Left renal cortex interstitium (tissue), 4 donors: ENCODE measurements at regions not wholly inside any gene's neighbourhood (a gene's known extent, or its start where the extent isn't known, plus 50 kb on each side); places are given as distances from the start of the nearest gene placed in this dataset.
A peak's percentile ranks its signal among the peaks of the same experiment; 100 is the strongest.
"Not testable (repeated sequence)": the region's sequence is repeated elsewhere in the genome, so short reads cannot be mapped to it uniquely, and the experiment has no call there.

Experiments
- DNase-seq, 4 donors: peaks; one replicate each; pipeline ENCODE4 v3.0.0-alpha.2; 2013; ENCODE audit warnings: low read depth in 4 of 4, low spot score in 2 of 4, missing footprints in 1 of 4

- DNase-seq: no peak
Observed at GRCh38 chr4:27807207-27807606, 946.6 kb downstream of the STIM2 start.

- no peak for DNase-seq
Observed at GRCh38 chr4:27811948-27812347, 951.3 kb downstream of the STIM2 start.

GRCh38 chr4:27813226-27813625 lies 952.6 kb downstream of the STIM2 start:
- DNase-seq: not testable (repeated sequence)

- not testable (repeated sequence) for DNase-seq
Observed at GRCh38 chr4:27813699-27814425, 953.2 kb downstream of the STIM2 start.

GRCh38 chr4:27819246-27819645 lies 958.6 kb downstream of the STIM2 start:
- no peak for DNase-seq

GRCh38 chr4:27828843-27829242 lies 968.2 kb downstream of the STIM2 start:
- no peak for DNase-seq

- no peak for DNase-seq
Observed at GRCh38 chr4:27830251-27830650, 969.6 kb downstream of the STIM2 start.

- no peak for DNase-seq
Observed at GRCh38 chr4:27835851-27836250, 975.2 kb downstream of the STIM2 start.

GRCh38 chr4:27836523-27836922 lies 975.9 kb downstream of the STIM2 start:
- DNase-seq: no peak

GRCh38 chr4:27843776-27844175 lies 983.1 kb downstream of the STIM2 start:
- DNase-seq: no peak

- no peak for DNase-seq
Observed at GRCh38 chr4:27844376-27844775, 983.7 kb downstream of the STIM2 start.

GRCh38 chr4:27846951-27847350 lies 986.3 kb downstream of the STIM2 start:
- DNase-seq: no peak

GRCh38 chr4:27861381-27861787 lies 1000.7 kb downstream of the STIM2 start:
- DNase-seq: peak in 2 of 4 donors; percentile 1

GRCh38 chr4:27861802-27862201 lies 1001.2 kb downstream of the STIM2 start:
- DNase-seq: no peak

GRCh38 chr4:27873596-27873995 lies 1013.0 kb downstream of the STIM2 start:
- no peak for DNase-seq

GRCh38 chr4:27881705-27882104 lies 1021.1 kb downstream of the STIM2 start:
- DNase-seq: no peak

GRCh38 chr4:27886120-27886519 lies 1025.5 kb downstream of the STIM2 start:
- no peak for DNase-seq

GRCh38 chr4:27887646-27888045 lies 1027.0 kb downstream of the STIM2 start:
- DNase-seq: no peak

GRCh38 chr4:27888505-27888904 lies 1027.9 kb downstream of the STIM2 start:
- no peak for DNase-seq

GRCh38 chr4:27894951-27895350 lies 1034.3 kb downstream of the STIM2 start:
- DNase-seq: no peak

- DNase-seq: no peak
Observed at GRCh38 chr4:27908356-27908755, 1047.7 kb downstream of the STIM2 start.

- DNase-seq: no peak
Observed at GRCh38 chr4:27910227-27910626, 1049.6 kb downstream of the STIM2 start.

- DNase-seq: no peak
Observed at GRCh38 chr4:27911047-27911446, 1050.4 kb downstream of the STIM2 start.
